ENCODE measurements at regions not wholly inside any gene's neighbourhood (a gene's known extent, or its start where the extent isn't known, plus 50 kb on each side); places are given as distances from the start of the nearest gene placed in this dataset.

- no peak for TF ChIP-seq POLR2AphosphoS5 (IDR thresholded peaks at IDR 0.05; ENCODE audit: borderline replicate concordance, low read depth, low read length)
- TF ChIP-seq EZH2 (IDR thresholded peaks at IDR 0.05), result no peak
Observed at GRCh38 chr4:180465364-180465763, 1777.8 kb upstream of the TENM3 start.
